Fibroblast of mammary gland (primary cell): ENCODE measurements at regions not wholly inside any gene's neighbourhood (a gene's known extent, or its start where the extent isn't known, plus 50 kb on each side); places are given as distances from the start of the nearest gene placed in this dataset.

Experiments
- DNase-seq: peaks from one replicate; pipeline ENCODE4 v3.0.0-alpha.2; 2010; ENCODE audit warnings: low read depth
- H3K4me3 ChIP-seq: 2 replicates; pipeline ENCODE4 v1.5.1; 2011; ENCODE audit warnings: low read depth, mild to moderate bottlenecking, low read length, moderate library complexity; ENCODE audit not compliant: control insufficient read depth
- TF ChIP-seq, protein P1 (sequence below): conservative IDR thresholded peaks from 2 replicates; pipeline ENCODE4 v1.5.1; 2011; ENCODE audit warnings: low read depth, low read length, inconsistent platforms; ENCODE audit not compliant: control insufficient read depth, insufficient read depth

DNA sequence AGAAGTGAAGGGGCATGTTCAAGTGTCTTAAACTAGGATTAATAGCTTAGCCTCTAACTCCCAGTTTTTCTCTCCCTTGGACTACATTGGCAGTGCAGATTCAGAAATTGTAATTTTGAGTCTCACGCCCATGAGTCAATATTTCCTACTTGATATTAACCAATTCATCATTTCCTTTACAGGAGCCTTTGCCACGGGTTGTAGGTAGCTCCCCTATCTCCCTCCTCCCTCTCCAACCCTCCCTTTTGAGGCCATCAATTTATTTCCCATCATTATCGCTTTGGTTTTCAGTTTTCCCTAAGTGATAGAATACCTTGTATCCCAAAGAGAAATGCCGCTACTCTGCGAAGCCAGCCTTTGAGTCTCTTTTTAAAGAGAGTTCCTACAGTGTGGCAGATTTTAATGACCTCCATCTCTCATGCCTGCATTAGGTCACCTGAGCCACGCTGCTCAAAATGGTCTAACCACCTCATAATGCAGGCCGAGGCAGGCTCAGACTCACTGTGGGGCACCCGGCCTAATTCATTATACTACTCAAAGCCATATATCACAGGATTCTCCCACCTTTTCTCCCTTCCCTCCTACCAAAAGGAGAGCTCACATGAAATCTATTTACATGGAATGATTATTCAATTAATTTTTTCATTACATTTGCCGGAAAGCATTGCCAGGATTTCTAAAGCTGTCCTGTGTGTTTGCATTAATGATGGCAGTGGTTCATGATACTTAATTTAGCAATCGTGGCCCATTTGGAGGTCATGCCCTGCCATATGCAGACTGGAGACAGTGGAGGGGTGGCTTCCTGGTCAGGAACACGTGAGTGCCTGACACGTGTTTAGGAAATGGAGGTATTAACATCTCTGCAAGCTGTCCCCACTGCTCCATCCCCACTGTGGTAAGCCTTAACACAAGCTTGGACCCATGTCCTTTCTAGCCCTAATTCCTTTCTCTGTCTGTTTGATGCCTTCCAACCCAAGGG is 448.2 kb upstream of the AUTS2 start:
- TF ChIP-seq, protein P1, sequence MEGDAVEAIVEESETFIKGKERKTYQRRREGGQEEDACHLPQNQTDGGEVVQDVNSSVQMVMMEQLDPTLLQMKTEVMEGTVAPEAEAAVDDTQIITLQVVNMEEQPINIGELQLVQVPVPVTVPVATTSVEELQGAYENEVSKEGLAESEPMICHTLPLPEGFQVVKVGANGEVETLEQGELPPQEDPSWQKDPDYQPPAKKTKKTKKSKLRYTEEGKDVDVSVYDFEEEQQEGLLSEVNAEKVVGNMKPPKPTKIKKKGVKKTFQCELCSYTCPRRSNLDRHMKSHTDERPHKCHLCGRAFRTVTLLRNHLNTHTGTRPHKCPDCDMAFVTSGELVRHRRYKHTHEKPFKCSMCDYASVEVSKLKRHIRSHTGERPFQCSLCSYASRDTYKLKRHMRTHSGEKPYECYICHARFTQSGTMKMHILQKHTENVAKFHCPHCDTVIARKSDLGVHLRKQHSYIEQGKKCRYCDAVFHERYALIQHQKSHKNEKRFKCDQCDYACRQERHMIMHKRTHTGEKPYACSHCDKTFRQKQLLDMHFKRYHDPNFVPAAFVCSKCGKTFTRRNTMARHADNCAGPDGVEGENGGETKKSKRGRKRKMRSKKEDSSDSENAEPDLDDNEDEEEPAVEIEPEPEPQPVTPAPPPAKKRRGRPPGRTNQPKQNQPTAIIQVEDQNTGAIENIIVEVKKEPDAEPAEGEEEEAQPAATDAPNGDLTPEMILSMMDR, result no peak
- DNase-seq, result no peak
- no peak overlapping the region for H3K4me3 ChIP-seq

DNA sequence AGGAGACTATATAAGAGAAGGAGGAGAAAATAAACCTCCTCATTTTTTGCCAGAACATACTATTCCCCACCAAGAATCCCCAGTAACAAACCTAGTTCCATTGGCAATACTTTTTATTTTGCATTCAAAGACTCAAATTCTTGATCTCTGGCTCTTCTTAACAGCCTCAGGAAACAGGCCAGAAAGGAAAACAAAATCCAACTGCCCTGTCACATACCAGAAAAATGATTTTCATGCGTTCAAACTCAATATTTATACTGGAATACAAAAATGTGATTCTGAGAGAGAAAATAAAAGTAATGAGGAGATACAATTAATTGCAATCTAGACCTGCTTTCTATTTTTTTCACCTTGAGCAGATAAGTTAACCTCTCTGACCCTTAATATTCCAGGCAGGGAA is 435.9 kb upstream of the AUTS2 start:
- no peak overlapping the region for H3K4me3 ChIP-seq
- TF ChIP-seq, protein P1, result no peak
- no peak for DNase-seq

DNA sequence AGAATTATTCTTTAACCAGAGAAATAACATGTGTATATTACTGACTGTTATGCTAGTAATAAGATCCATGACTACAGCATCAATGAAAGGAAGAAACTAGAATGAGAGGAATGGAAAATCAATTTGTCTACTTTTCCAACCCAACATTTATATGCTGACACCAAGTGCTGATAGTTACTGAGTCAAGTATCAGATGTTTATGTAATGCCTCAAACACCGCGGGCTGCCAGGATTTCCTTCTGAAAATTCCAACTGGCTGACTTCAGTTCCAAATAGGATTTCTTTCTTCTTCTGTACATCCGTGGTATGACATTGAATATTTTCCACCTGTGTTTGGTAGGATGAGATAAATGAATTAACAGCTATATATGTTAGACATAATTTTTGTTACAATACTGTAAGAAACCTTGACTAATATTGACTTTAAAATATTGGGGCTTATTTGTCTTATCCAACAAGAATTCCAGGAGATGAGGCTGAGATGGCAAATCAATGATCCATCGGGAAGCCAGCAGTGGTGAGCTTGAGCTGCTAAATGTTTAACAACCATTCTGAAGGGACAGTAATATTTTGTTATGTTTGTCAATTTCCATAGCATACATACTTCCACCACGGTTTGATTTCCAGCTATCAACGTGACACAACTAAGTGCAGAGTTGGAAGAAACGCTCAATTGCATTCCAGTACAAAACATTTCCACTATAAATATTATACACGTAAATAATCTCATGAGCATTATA is 435.2 kb upstream of the AUTS2 start:
- H3K4me3 ChIP-seq, result no peak overlapping the region
- DNase-seq, result no peak
- TF ChIP-seq, protein P1, result no peak

DNA sequence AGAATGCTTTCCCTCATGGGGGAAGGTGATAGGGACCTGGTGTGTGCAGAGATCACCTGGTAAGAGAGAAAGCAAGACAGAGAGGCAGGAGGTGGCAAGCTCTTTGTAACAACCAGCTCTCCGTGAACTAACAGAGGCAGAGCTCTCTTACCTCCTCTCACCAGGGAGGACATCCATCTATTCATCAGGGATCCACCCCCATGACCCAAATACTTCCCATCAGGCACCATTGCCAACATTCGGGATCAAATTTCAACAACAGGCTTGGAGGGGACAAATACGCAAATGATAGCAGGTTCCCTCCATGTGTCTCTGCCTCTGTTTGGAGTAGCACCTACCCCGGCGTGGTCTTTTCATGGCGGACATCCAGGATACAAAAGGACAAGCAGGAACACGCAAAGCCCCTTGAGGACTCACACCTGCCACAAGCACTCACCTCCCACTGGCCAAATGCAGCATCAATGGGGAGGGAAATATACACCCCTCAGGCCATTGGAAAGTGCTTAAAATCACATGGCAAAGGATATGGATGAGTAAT is 431.2 kb upstream of the AUTS2 start:
- DNase-seq, result no peak
- TF ChIP-seq, protein P1, result no peak

DNA sequence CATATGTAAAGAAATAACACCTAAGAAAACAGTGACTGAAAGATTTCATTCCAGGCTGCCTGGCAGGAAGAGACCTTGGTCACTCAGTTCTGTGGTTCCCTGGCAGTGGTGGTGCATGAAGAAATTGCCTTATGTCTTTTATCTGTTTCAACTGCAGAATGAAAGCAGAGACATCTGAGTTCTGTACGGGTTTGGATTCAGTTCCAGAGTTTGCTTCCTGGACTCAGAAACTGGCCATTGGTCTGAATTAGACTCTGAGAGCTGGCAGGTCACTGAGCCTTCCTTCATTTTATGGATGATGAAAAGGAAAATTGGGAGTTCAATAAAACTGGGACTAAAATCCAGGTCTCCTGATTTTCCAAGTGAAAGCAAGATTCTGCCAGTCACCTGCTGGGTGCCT is 428.9 kb upstream of the AUTS2 start:
- H3K4me3 ChIP-seq, result no peak overlapping the region
- DNase-seq, result no peak
- TF ChIP-seq, protein P1, result no peak

More for the DNA sequence above, 431.2 kb upstream of the AUTS2 start:
- no peak overlapping the region for H3K4me3 ChIP-seq

DNA sequence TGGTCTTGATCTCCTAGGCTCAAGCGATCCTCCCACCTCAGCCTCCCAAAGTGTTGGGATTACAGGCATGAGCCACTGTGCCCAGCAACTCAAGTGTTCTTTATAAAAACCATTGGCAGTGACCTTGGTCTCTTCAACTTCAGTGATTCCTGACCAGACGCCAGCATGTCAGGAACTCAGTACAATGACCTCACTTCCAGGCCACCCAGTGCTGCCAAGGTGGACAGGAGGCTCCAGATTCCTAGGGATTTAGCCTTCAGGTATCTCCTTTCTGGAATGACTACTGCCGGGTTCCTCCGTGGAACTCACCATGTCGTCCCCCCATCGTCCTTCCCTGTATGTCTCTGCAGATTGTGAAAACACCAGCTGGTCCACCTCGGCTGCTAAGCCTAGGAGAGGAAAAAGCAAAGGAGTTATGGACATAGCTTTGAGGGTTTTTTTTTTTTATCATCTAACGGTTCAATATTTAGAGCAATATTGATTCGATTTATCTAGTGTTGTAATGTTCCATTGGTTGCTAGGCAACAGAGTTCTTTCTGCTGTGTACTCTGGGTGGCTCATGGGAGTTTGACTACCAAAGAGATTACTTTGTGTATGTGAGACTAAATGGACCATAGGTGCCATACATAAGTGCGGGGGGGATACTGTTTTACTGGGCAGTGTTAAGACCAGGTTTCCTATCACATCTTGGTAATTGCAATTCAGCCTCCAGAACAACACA is 425.8 kb upstream of the AUTS2 start:
- TF ChIP-seq, protein P1, result no peak
- H3K4me3 ChIP-seq, result no peak overlapping the region
- no peak for DNase-seq
